ENCODE measurements at regions not wholly inside any gene's neighbourhood (a gene's known extent, or its start where the extent isn't known, plus 50 kb on each side); places are given as distances from the start of the nearest gene placed in this dataset.

GRCh38 chr7:30214651-30215137 is 69.7 kb upstream of the ZNRF2 start:
- Histone ChIP-seq H3K27ac (ENCODE audit: low read length) (no peak overlapping the region), H3K27me3 (ENCODE audit: control insufficient read depth, insufficient read depth, low read length) (peaks cover 21% of the 10 kb centered on the region), H3K9me3 (ENCODE audit: control insufficient read depth, insufficient read depth, low read depth, low read length) (no peaks in the 10 kb centered on the region), H3K36me3 (ENCODE audit: control insufficient read depth, insufficient read depth, low read length) (no peaks in the 10 kb centered on the region), H3K4me3 (ENCODE audit: low read depth in 2 of 2, low read length in 2 of 2) (no peak overlapping the region), H3K4me1 (ENCODE audit: control insufficient read depth, insufficient read depth, low read length) (no peaks in the 10 kb centered on the region)
- no TSS peak for BruUV-seq (replicated peaks)
- POLR2A ChIA-PET = no interaction called here
- no peak for ATAC-seq
- in situ Hi-C loops (cut with HindIII; ENCODE audit: low pct_unique_long_range_greater_than_20kb, low sequenced_read_pairs) = no loop called here
- CTCF ChIA-PET = no interaction called here
- no peak for TF ChIP-seq REST (IDR thresholded peaks at IDR 0.05; ENCODE audit: insufficient read depth in 1 of 2, low read depth in 2 of 2, low read length in 1 of 2)
- TF ChIP-seq CTCF (IDR thresholded peaks at IDR 0.05) = no peak
- TF ChIP-seq POLR2AphosphoS5 (IDR thresholded peaks at IDR 0.05; ENCODE audit: low read depth, low read length) = no peak
- TF ChIP-seq SIN3A (IDR thresholded peaks at IDR 0.05; ENCODE audit: borderline replicate concordance, insufficient read depth, low read depth, low read length) = no peak
- TF ChIP-seq TCF7L2 (IDR thresholded peaks at IDR 0.05; ENCODE audit: low read depth, low read length) = no peak
- no peak for DNase-seq (ENCODE audit: low read depth, low spot score)
- intact Hi-C loops (cut with micrococcal nuclease; ENCODE audit: unreplicated experiment) = no loop called here

GRCh38 chr7:30221764-30222163 is 62.6 kb upstream of the ZNRF2 start:
- intact Hi-C loops (cut with micrococcal nuclease; ENCODE audit: unreplicated experiment) = no loop called here
- Histone ChIP-seq H3K4me3 (ENCODE audit: low read depth in 2 of 2, low read length in 2 of 2) (no peak overlapping the region), H3K27ac (ENCODE audit: low read length) (no peak overlapping the region), H3K9me3 (ENCODE audit: control insufficient read depth, insufficient read depth, low read depth, low read length) (no peaks in the 10 kb centered on the region), H3K36me3 (ENCODE audit: control insufficient read depth, insufficient read depth, low read length) (no peaks in the 10 kb centered on the region), H3K4me1 (ENCODE audit: control insufficient read depth, insufficient read depth, low read length) (0 out of 2 replicates have a peak, but pooled peaks cover 3% of the 10 kb centered on the region), H3K27me3 (ENCODE audit: control insufficient read depth, insufficient read depth, low read length) (peaks cover 3% of the 10 kb centered on the region; the same call in 1 of the 2 replicates)
- CTCF ChIA-PET = no interaction called here
- DNase-seq (ENCODE audit: low read depth, low spot score) (no peak), ATAC-seq (no peak)
- POLR2A ChIA-PET = no interaction called here
- no TSS peak for BruUV-seq (replicated peaks)
- in situ Hi-C loops (cut with HindIII; ENCODE audit: low pct_unique_long_range_greater_than_20kb, low sequenced_read_pairs) = no loop called here
- TF ChIP-seq REST (IDR thresholded peaks at IDR 0.05; ENCODE audit: insufficient read depth in 1 of 2, low read depth in 2 of 2, low read length in 1 of 2) (no peak), TCF7L2 (IDR thresholded peaks at IDR 0.05; ENCODE audit: low read depth, low read length) (no peak), POLR2AphosphoS5 (IDR thresholded peaks at IDR 0.05; ENCODE audit: low read depth, low read length) (no peak), CTCF (IDR thresholded peaks at IDR 0.05) (no peak), SIN3A (IDR thresholded peaks at IDR 0.05; ENCODE audit: borderline replicate concordance, insufficient read depth, low read depth, low read length) (no peak)

Data from Panc1 (cell line).